ENCODE measurements at regions not wholly inside any gene's neighbourhood (a gene's known extent, or its start where the extent isn't known, plus 50 kb on each side); places are given as distances from the start of the nearest gene placed in this dataset.

GRCh38 chrX:39862963-39863362, 234.8 kb downstream of the BCOR start:
- no peak overlapping the region for H3K9ac ChIP-seq (ENCODE audit: low read length)
- H3K4me2 ChIP-seq (ENCODE audit: low read length), result no peak overlapping the region
- H4K20me1 ChIP-seq (ENCODE audit: insufficient read depth), result no peaks in the 10 kb centered on the region
- H3K27ac ChIP-seq (ENCODE audit: low read length), result no peak overlapping the region
- H3F3A ChIP-seq (ENCODE audit: insufficient read depth, low read length, poor library complexity, severe bottlenecking), result no peaks in the 10 kb centered on the region
- no peaks in the 10 kb centered on the region for H3K36me3 ChIP-seq (ENCODE audit: insufficient read depth, low read length)
- no peak for TF ChIP-seq RAD21 (conservative IDR thresholded peaks at IDR 0.05)
- no peak for TF ChIP-seq REST (IDR thresholded peaks at IDR 0.05; ENCODE audit: borderline replicate concordance)
- TF ChIP-seq POLR2AphosphoS5 (IDR thresholded peaks at IDR 0.05), result no peak
- TF ChIP-seq MXI1 (conservative IDR thresholded peaks at IDR 0.05; ENCODE audit: poor library complexity, severe bottlenecking), result no peak
- no peak for TF ChIP-seq EZH2 (IDR thresholded peaks at IDR 0.05; ENCODE audit: borderline replicate concordance, insufficient read depth, low read length, poor library complexity, severe bottlenecking)
- no peak for TF ChIP-seq EP300 (conservative IDR thresholded peaks at IDR 0.05; ENCODE audit: poor library complexity, severe bottlenecking)
- TF ChIP-seq, protein P1, sequence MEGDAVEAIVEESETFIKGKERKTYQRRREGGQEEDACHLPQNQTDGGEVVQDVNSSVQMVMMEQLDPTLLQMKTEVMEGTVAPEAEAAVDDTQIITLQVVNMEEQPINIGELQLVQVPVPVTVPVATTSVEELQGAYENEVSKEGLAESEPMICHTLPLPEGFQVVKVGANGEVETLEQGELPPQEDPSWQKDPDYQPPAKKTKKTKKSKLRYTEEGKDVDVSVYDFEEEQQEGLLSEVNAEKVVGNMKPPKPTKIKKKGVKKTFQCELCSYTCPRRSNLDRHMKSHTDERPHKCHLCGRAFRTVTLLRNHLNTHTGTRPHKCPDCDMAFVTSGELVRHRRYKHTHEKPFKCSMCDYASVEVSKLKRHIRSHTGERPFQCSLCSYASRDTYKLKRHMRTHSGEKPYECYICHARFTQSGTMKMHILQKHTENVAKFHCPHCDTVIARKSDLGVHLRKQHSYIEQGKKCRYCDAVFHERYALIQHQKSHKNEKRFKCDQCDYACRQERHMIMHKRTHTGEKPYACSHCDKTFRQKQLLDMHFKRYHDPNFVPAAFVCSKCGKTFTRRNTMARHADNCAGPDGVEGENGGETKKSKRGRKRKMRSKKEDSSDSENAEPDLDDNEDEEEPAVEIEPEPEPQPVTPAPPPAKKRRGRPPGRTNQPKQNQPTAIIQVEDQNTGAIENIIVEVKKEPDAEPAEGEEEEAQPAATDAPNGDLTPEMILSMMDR (IDR thresholded peaks at IDR 0.05; ENCODE audit: poor library complexity, severe bottlenecking), result no peak
- TF ChIP-seq SMC3 (conservative IDR thresholded peaks at IDR 0.05; ENCODE audit: poor library complexity), result no peak
- no peak for TF ChIP-seq TAF1 (IDR thresholded peaks at IDR 0.05; ENCODE audit: low read depth)
- H2AFZ ChIP-seq (ENCODE audit: low read depth, low read length), result no peak overlapping the region
- no peaks in the 10 kb centered on the region for H3K9me3 ChIP-seq (ENCODE audit: low read length)
- no peak overlapping the region for H3K4me3 ChIP-seq (ENCODE audit: low read length)
- H3K79me2 ChIP-seq (replicated peaks; ENCODE audit: insufficient read depth, low read length), result no peaks in the 10 kb centered on the region
- H3K9me2 ChIP-seq (ENCODE audit: insufficient read depth, low read length), result no peaks in the 10 kb centered on the region
- no peaks in the 10 kb centered on the region for H3K27me3 ChIP-seq (ENCODE audit: insufficient read depth, low read depth, low read length)

- Histone ChIP-seq H2AFZ (ENCODE audit: low read depth, low read length) (no peak overlapping the region), H3F3A (ENCODE audit: insufficient read depth, low read length, poor library complexity, severe bottlenecking) (no peaks in the 10 kb centered on the region), H3K79me2 (replicated peaks; ENCODE audit: insufficient read depth, low read length) (no peaks in the 10 kb centered on the region), H3K9me3 (ENCODE audit: low read length) (no peaks in the 10 kb centered on the region), H3K36me3 (ENCODE audit: insufficient read depth, low read length) (no peaks in the 10 kb centered on the region), H3K9me2 (ENCODE audit: insufficient read depth, low read length) (no peaks in the 10 kb centered on the region), H3K4me3 (ENCODE audit: low read length) (no peak overlapping the region), H3K9ac (ENCODE audit: low read length) (no peak overlapping the region), H3K4me2 (ENCODE audit: low read length) (no peak overlapping the region), H3K27ac (ENCODE audit: low read length) (no peak overlapping the region), H4K20me1 (ENCODE audit: insufficient read depth) (no peaks in the 10 kb centered on the region), H3K27me3 (ENCODE audit: insufficient read depth, low read depth, low read length) (no peaks in the 10 kb centered on the region)
- TF ChIP-seq MXI1 (conservative IDR thresholded peaks at IDR 0.05; ENCODE audit: poor library complexity, severe bottlenecking) (no peak), RAD21 (conservative IDR thresholded peaks at IDR 0.05) (no peak), POLR2AphosphoS5 (IDR thresholded peaks at IDR 0.05) (no peak)
Observed at GRCh38 chrX:39866229-39866628, 231.5 kb downstream of the BCOR start.
